ENCODE measurements at regions not wholly inside any gene's neighbourhood (a gene's known extent, or its start where the extent isn't known, plus 50 kb on each side); places are given as distances from the start of the nearest gene placed in this dataset.
"Not testable (repeated sequence)": the region's sequence is repeated elsewhere in the genome, so short reads cannot be mapped to it uniquely, and the experiment has no call there.

DNA sequence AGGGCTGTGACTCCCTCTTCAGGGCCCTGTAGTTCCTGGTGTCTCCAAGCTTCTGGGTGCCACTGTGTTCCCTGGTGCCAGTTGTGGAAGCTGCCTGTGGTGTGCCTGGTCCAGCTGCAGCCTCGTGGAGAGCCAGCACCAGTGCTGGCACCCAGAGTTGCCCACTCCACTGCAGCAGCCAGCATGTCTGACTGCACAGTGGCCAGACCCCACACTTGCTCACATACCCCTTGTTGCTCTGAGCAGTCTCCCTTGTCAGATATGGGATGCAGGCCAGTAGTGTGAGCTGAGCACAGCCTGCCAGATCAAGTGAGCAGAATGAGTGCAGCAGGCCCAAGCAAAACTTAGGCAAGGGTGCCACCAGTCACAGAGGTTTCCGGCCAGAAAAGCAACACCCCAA, 108.6 kb downstream of the ZMAT1 start:
- ATAC-seq (no peak), DNase-seq (no peak)
- no peak for TF ChIP-seq CTCF (IDR thresholded peaks at IDR 0.05)
- intact Hi-C loops (cut with DNase I): no loop called here
- H3K36me3 ChIP-seq: no peaks in the 10 kb centered on the region
- no peaks in the 10 kb centered on the region for H3K9me3 ChIP-seq
- H3K4me3 ChIP-seq: no peak overlapping the region
- H3K4me1 ChIP-seq: no peaks in the 10 kb centered on the region
- H3K27me3 ChIP-seq: no peaks in the 10 kb centered on the region
- H3K27ac ChIP-seq: no peak overlapping the region

DNA sequence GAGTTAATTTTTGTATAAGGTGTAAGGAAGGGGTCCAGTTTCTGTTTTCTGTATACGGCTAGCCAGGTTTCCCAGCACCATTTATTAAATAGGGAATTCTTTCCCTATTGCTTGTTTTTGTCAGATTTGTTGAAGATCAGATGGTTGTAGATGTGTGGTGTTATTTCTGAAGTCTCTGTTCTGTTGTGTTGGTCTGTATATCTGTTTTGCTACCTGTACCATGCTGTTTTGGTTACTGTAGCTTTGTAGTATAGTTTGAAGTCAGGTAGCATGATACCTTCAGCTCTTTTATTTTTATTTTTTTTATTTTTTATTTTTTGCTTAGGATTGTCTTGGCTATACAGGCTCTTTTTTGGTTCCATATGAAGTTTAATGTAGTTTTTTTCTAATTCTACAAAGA, 114.1 kb downstream of the ZMAT1 start:
- H3K36me3 ChIP-seq; H3K9me3 ChIP-seq; intact Hi-C loops (cut with DNase I); ATAC-seq; H3K4me1 ChIP-seq; DNase-seq; H3K27me3 ChIP-seq; H3K4me3 ChIP-seq; H3K27ac ChIP-seq: not testable (repeated sequence)

DNA sequence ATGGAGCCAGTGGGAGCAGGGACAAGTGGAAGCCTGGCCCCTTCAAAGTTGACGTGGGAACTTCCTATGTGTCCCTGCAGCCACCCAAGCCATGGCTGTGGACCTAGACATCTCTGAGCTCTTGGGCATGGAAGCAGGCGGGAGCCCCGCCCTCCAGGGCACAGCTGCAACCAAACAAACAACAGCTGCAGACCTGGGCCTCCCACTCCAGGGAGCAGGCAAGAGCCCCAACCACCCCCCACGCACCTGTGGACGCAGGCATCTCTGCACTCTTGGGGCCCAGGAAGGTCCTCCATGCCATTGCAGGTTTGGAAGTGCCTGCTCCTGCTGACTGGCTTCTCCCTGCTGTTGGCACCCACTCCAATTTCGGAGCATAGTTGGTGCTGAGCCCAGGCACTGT, 118.6 kb downstream of the ZMAT1 start:
- Histone ChIP-seq H3K27ac (no peak overlapping the region), H3K4me1 (no peaks in the 10 kb centered on the region), H3K27me3 (no peaks in the 10 kb centered on the region), H3K36me3 (no peaks in the 10 kb centered on the region), H3K9me3 (no peaks in the 10 kb centered on the region), H3K4me3 (no peak overlapping the region)
- intact Hi-C loops (cut with DNase I): no loop called here
- DNase-seq (no peak), ATAC-seq (no peak)
- no peak for TF ChIP-seq CTCF (IDR thresholded peaks at IDR 0.05)

GRCh38 chrX:101803451-101803850, 128.4 kb downstream of the ZMAT1 start:
- Histone ChIP-seq H3K9me3 (no peaks in the 10 kb centered on the region), H3K4me1 (no peaks in the 10 kb centered on the region), H3K36me3 (no peaks in the 10 kb centered on the region), H3K4me3 (no peak overlapping the region), H3K27ac (no peak overlapping the region), H3K27me3 (no peaks in the 10 kb centered on the region)
- no peak for ATAC-seq
- intact Hi-C loops (cut with DNase I): loop anchor here (10.0 kb wide), 1 partner anchor 209 kb away; no protein-coding TSS in a partner anchor
- TF ChIP-seq CTCF (IDR thresholded peaks at IDR 0.05): peak; percentile 48
- no peak for DNase-seq

- ATAC-seq: peak; percentile 100
- peak; percentile 85 for DNase-seq
- peak; percentile 72 for TF ChIP-seq CTCF (IDR thresholded peaks at IDR 0.05)
- Histone ChIP-seq H3K4me3 (peak overlapping the region; percentile 23), H3K4me1 (no peaks in the 10 kb centered on the region), H3K27ac (no peak overlapping the region), H3K9me3 (no peaks in the 10 kb centered on the region), H3K36me3 (no peaks in the 10 kb centered on the region), H3K27me3 (no peaks in the 10 kb centered on the region)
- intact Hi-C loops (cut with DNase I): no loop called here
Observed at GRCh38 chrX:101799387-101799786, 132.4 kb downstream of the ZMAT1 start.

GRCh38 chrX:101787934-101788333, 128.3 kb upstream of the ARMCX2 start:
- H3K9me3 ChIP-seq: no peaks in the 10 kb centered on the region
- H3K4me3 ChIP-seq: no peak overlapping the region
- H3K36me3 ChIP-seq: no peaks in the 10 kb centered on the region
- H3K27ac ChIP-seq: no peak overlapping the region
- ATAC-seq (no peak), DNase-seq (no peak)
- intact Hi-C loops (cut with DNase I): no loop called here
- no peaks in the 10 kb centered on the region for H3K4me1 ChIP-seq
- TF ChIP-seq CTCF (IDR thresholded peaks at IDR 0.05): no peak
- H3K27me3 ChIP-seq: no peaks in the 10 kb centered on the region

All from upper lobe of right lung (tissue), 1 donor.